Stimulated activated memory B cell treated with anti-CD40 and anti-IgM and Interleukin-4, amounts not matched to agents 10 μg/mL and 1 μg/mL and 100 μg/mL, for 72 hours (primary cell): ENCODE measurements at regions not wholly inside any gene's neighbourhood (a gene's known extent, or its start where the extent isn't known, plus 50 kb on each side); places are given as distances from the start of the nearest gene placed in this dataset.

ENCODE experiments used
- ATAC-seq: fragments of 150-1000 bp; cut with Tn5 transposase; 2 replicates; pipeline ENCODE4 v1.10.0; 2021
- H3K27ac Mint-ChIP-seq: one replicate; pipeline ENCODE4 v1.8.0; 2022; ENCODE audit warnings: mild to moderate bottlenecking, mixed read lengths
- H3K27me3 Mint-ChIP-seq: one replicate; pipeline ENCODE4 v1.8.0; 2022; ENCODE audit warnings: mixed read lengths
- H3K36me3 Mint-ChIP-seq: one replicate; pipeline ENCODE4 v1.8.0; 2022; ENCODE audit warnings: mixed read lengths
- H3K4me1 Mint-ChIP-seq: one replicate; pipeline ENCODE4 v1.8.0; 2022; ENCODE audit warnings: mixed read lengths
- H3K4me3 Mint-ChIP-seq: one replicate; pipeline ENCODE4 v1.8.0; 2022; ENCODE audit warnings: mild to moderate bottlenecking, moderate library complexity, mixed read lengths
- H3K9me3 Mint-ChIP-seq: one replicate; pipeline ENCODE4 v1.8.0; 2022; ENCODE audit warnings: mixed read lengths

DNA sequence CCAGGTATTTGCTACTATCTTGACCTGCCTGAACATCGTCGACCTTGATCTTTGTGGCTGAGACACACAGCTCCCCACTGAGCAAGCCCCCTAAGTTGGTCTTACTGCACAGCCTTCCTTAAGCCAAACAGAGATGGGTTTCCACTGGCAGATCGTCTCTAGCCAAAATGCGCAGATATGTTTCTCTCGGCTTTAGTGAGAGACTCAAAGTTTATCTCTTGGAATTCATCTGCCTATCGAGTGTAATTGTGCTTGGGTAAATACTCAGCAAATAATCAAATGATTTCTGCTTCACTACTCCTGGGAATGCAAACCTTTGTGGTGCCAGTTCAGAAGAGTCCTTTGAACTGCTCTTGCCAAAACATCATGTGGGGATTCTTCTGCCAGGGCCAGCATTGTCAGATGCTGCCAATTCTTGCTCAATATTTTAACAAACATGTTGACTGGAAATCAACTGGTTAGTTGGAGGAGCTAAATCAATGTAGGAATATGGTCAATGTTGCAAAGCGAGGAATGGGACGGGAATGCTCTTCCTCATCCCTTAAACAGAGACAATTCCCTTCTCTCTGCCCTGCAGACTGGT, 141.2 kb upstream of the SLC28A3 start:
- Mint-ChIP-seq H3K27me3 (no peaks in the 10 kb centered on the region), H3K9me3 (peaks cover 6% of the 10 kb centered on the region), H3K27ac (no peak overlapping the region), H3K36me3 (no peaks in the 10 kb centered on the region), H3K4me1 (no peaks in the 10 kb centered on the region), H3K4me3 (no peak overlapping the region)
- no peak for ATAC-seq

DNA sequence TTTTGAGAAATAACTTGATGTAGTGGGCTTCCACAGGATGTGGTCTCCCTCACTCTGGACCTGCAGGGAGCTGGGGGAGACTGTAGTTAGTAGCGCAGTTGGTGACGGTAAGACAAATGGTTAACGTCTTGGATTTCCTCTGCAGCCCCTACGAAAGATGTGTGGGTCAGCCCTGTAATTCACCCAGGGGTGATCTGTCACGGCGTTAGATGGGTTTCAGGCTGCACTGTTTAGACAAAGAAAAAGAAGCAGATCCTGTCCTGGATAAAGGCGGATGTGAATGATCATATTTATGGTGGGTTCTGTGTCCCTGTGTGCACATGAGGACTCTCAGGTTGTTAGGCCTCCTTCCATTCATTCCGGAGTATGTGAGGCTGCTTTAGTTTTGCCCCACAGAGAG, 142.0 kb upstream of the SLC28A3 start:
- Mint-ChIP-seq H3K4me1 (no peaks in the 10 kb centered on the region), H3K4me3 (no peak overlapping the region), H3K27me3 (no peaks in the 10 kb centered on the region), H3K27ac (no peak overlapping the region), H3K9me3 (peaks cover 3% of the 10 kb centered on the region), H3K36me3 (no peaks in the 10 kb centered on the region)
- no peak for ATAC-seq

GRCh38 chr9:84484172-84484571, 143.6 kb upstream of the SLC28A3 start:
- Mint-ChIP-seq H3K9me3 (peaks cover 5% of the 10 kb centered on the region), H3K4me3 (no peak overlapping the region), H3K4me1 (no peaks in the 10 kb centered on the region), H3K36me3 (no peaks in the 10 kb centered on the region), H3K27me3 (no peaks in the 10 kb centered on the region), H3K27ac (no peak overlapping the region)
- ATAC-seq: no peak

- Mint-ChIP-seq H3K36me3 (no peaks in the 10 kb centered on the region), H3K27me3 (no peaks in the 10 kb centered on the region), H3K9me3 (peaks cover 7% of the 10 kb centered on the region), H3K27ac (no peak overlapping the region), H3K4me3 (no peak overlapping the region), H3K4me1 (no peaks in the 10 kb centered on the region)
- ATAC-seq: no peak
Observed at GRCh38 chr9:84485539-84485938, 145.0 kb upstream of the SLC28A3 start.

GRCh38 chr9:84486663-84487062, 146.1 kb upstream of the SLC28A3 start:
- peaks cover 7% of the 10 kb centered on the region for H3K9me3 Mint-ChIP-seq
- ATAC-seq: no peak
- no peaks in the 10 kb centered on the region for H3K27me3 Mint-ChIP-seq
- H3K27ac Mint-ChIP-seq: no peak overlapping the region
- H3K36me3 Mint-ChIP-seq: no peaks in the 10 kb centered on the region
- H3K4me3 Mint-ChIP-seq: no peak overlapping the region
- no peaks in the 10 kb centered on the region for H3K4me1 Mint-ChIP-seq

- H3K36me3 Mint-ChIP-seq: no peaks in the 10 kb centered on the region
- H3K4me1 Mint-ChIP-seq: no peaks in the 10 kb centered on the region
- H3K27ac Mint-ChIP-seq: no peak overlapping the region
- H3K9me3 Mint-ChIP-seq: peaks cover 7% of the 10 kb centered on the region
- no peaks in the 10 kb centered on the region for H3K27me3 Mint-ChIP-seq
- H3K4me3 Mint-ChIP-seq: no peak overlapping the region
- ATAC-seq: no peak
Observed at GRCh38 chr9:84490206-84490841, 149.8 kb upstream of the SLC28A3 start.

GRCh38 chr9:84490842-84491325, 150.3 kb upstream of the SLC28A3 start:
- Mint-ChIP-seq H3K27me3 (no peaks in the 10 kb centered on the region), H3K4me1 (no peaks in the 10 kb centered on the region), H3K9me3 (peaks cover 5% of the 10 kb centered on the region), H3K27ac (no peak overlapping the region), H3K36me3 (no peaks in the 10 kb centered on the region), H3K4me3 (no peak overlapping the region)
- no peak for ATAC-seq

DNA sequence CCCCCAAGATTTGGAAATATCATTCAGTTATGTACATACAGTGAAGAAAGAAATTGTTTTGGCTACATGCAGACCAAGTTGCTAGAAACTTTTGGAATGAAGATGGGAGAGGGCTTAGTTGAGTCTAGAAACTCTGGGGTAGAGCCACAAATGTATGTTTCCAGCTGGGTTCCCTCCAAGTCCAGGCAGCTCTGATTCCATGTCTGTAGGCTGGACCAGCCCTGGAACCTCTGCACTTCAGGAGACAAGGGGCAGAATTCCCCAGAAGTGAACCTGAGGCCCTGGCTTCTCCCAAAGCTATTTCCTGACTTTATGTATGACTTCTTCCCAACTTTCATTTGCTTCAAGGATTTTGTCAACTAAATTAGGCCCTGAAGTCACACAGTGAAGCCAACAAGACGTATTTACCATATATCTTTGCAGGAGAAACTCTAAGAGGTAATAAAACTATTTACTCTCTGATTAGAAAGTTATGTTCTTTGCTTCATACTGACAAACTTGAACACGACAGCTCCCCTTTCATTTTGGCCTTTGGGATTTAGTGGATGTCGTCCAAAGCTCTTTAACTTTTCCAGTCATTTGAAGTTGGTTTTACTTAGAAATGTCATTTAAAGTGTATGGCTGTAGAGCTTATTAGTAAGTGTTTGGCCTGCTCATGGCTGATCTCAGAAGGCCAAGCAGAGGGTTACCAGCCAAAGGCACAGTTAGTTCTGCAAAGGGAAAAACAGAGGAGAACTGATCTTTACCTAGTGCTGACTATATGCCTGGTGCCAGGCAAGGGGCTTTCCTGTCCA, 152.0 kb upstream of the SLC28A3 start:
- H3K4me1 Mint-ChIP-seq: no peaks in the 10 kb centered on the region
- ATAC-seq: no peak
- H3K9me3 Mint-ChIP-seq: peaks cover 4% of the 10 kb centered on the region
- no peak overlapping the region for H3K27ac Mint-ChIP-seq
- H3K4me3 Mint-ChIP-seq: no peak overlapping the region
- H3K36me3 Mint-ChIP-seq: no peaks in the 10 kb centered on the region
- H3K27me3 Mint-ChIP-seq: no peaks in the 10 kb centered on the region

DNA sequence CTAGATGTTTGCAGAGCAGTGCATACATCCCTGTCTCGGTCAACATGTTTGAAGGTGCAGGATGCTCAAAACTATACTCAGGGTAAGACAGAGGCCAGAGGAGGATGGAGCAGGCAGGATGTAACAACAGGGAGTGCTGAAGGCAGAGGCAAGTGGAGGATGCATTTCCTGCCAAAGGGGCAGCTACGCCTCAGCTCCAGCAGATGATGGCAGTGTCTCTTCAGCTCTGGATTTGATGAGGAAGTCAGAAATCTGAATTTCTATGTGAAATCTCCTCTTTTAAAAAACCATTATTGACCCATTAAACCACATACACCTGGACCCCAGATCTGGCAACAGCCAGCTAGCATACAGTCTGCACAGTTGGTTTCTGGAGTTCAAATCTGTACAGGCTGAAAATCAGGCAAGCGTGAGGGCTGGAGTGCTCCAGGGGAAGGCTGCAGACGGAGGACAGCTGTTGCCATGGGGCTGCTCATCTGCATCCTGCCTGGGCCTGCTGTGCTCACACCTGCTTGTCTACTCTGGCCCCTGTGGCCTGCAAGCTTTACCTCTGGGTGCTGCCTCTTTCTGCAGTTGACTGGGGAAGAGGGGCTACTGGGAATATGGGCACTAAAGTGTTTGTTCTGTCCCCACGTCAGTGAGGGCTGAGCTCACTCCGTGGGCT, 152.9 kb upstream of the SLC28A3 start:
- no peak overlapping the region for H3K4me3 Mint-ChIP-seq
- no peaks in the 10 kb centered on the region for H3K27me3 Mint-ChIP-seq
- no peaks in the 10 kb centered on the region for H3K4me1 Mint-ChIP-seq
- no peak overlapping the region for H3K27ac Mint-ChIP-seq
- H3K9me3 Mint-ChIP-seq: peaks cover 4% of the 10 kb centered on the region
- no peaks in the 10 kb centered on the region for H3K36me3 Mint-ChIP-seq
- ATAC-seq: peak; percentile 16

DNA sequence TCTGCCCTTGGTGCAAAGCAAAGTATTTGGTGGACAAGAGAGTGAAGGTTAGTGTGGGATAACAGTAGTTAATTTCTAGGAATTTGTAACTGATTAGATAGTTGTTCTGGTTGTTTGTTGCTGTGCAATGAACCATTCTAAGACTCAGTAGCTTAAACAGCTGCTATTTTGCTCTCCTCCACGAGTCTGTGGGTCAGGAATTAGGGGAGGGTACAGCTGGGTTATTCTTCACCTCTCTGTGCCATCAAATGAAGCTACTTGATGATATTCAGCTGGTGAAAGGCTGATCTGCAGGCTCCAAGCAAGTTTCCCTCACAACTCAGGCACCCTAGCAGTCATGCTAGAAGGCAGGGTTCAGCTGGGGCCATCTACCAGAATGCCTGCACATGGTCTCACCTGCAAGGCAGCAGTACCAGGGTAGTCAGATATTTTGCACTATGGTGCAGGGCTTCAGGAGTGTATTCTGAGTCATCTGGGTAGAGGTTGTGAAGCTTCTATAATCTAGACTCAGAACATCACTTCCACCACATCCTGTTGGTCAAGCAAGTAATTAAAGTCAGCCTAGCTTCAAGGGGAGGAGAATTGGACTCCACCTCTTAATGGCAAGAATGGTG, 159.5 kb upstream of the SLC28A3 start:
- no peaks in the 10 kb centered on the region for H3K36me3 Mint-ChIP-seq
- no peak overlapping the region for H3K4me3 Mint-ChIP-seq
- H3K9me3 Mint-ChIP-seq: no peaks in the 10 kb centered on the region
- no peaks in the 10 kb centered on the region for H3K4me1 Mint-ChIP-seq
- H3K27ac Mint-ChIP-seq: no peak overlapping the region
- no peaks in the 10 kb centered on the region for H3K27me3 Mint-ChIP-seq
- no peak for ATAC-seq

GRCh38 chr9:84500826-84501225, 160.3 kb upstream of the SLC28A3 start:
- Mint-ChIP-seq H3K27me3 (no peaks in the 10 kb centered on the region), H3K4me3 (no peak overlapping the region), H3K36me3 (no peaks in the 10 kb centered on the region), H3K4me1 (no peaks in the 10 kb centered on the region), H3K9me3 (no peaks in the 10 kb centered on the region), H3K27ac (no peak overlapping the region)
- no peak for ATAC-seq

- H3K4me3 Mint-ChIP-seq: no peak overlapping the region
- peak; percentile 28 for ATAC-seq
- H3K9me3 Mint-ChIP-seq: no peaks in the 10 kb centered on the region
- H3K4me1 Mint-ChIP-seq: no peaks in the 10 kb centered on the region
- H3K36me3 Mint-ChIP-seq: no peaks in the 10 kb centered on the region
- H3K27ac Mint-ChIP-seq: no peak overlapping the region
- no peaks in the 10 kb centered on the region for H3K27me3 Mint-ChIP-seq
Observed at GRCh38 chr9:84501587-84501986, 161.0 kb upstream of the SLC28A3 start.

DNA sequence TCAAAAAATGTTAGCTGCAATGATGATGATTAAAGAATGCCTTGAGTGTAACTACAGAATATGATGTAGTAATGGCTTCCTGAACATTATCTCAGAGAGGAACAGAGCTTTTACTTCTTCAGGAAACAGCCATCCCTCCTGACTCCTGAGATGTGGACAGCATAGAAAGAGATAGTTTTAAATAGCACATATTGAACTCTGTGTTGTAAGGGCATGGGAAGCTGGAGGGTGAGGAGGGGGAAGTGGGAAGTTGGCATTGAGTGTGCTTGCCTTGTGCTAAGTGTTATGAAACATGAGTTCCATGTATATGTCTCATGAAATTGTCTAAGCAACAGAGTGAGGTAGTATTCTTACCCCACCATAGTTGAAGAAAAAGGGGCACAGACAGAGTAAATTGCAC, 161.5 kb upstream of the SLC28A3 start:
- no peaks in the 10 kb centered on the region for H3K9me3 Mint-ChIP-seq
- ATAC-seq: no peak
- no peaks in the 10 kb centered on the region for H3K27me3 Mint-ChIP-seq
- no peak overlapping the region for H3K4me3 Mint-ChIP-seq
- H3K27ac Mint-ChIP-seq: no peak overlapping the region
- no peaks in the 10 kb centered on the region for H3K36me3 Mint-ChIP-seq
- no peaks in the 10 kb centered on the region for H3K4me1 Mint-ChIP-seq

GRCh38 chr9:84504360-84504759, 163.8 kb upstream of the SLC28A3 start:
- no peaks in the 10 kb centered on the region for H3K36me3 Mint-ChIP-seq
- ATAC-seq: no peak
- H3K4me3 Mint-ChIP-seq: no peak overlapping the region
- no peaks in the 10 kb centered on the region for H3K9me3 Mint-ChIP-seq
- no peak overlapping the region for H3K27ac Mint-ChIP-seq
- no peaks in the 10 kb centered on the region for H3K4me1 Mint-ChIP-seq
- H3K27me3 Mint-ChIP-seq: no peaks in the 10 kb centered on the region

- peaks cover 9% of the 10 kb centered on the region for H3K9me3 Mint-ChIP-seq
- H3K27ac Mint-ChIP-seq: no peak overlapping the region
- H3K4me3 Mint-ChIP-seq: no peak overlapping the region
- no peaks in the 10 kb centered on the region for H3K4me1 Mint-ChIP-seq
- no peaks in the 10 kb centered on the region for H3K36me3 Mint-ChIP-seq
- ATAC-seq: no peak
- H3K27me3 Mint-ChIP-seq: no peaks in the 10 kb centered on the region
Observed at GRCh38 chr9:84511651-84512050, 157.9 kb upstream of the NTRK2 start.
